Naive B cell (primary cell): ENCODE measurements at regions not wholly inside any gene's neighbourhood (a gene's known extent, or its start where the extent isn't known, plus 50 kb on each side); places are given as distances from the start of the nearest gene placed in this dataset.

ENCODE experiments used
- ATAC-seq, 2 donors: fragments of 150-1000 bp; cut with Tn5 transposase; 2 replicates each; pipeline ENCODE4 v1.10.0; 2021; ENCODE audit warnings: low read depth in 2 of 2, mild to moderate bottlenecking in 2 of 2, moderate library complexity in 2 of 2
- DNase-seq: peaks from one replicate; pipeline ENCODE4 v3.0.0; 2022
- H3K27ac Mint-ChIP-seq, 6 donors: one replicate each; pipeline ENCODE4 v1.8.0; 2020 to 2022; ENCODE audit warnings: mild to moderate bottlenecking in 6 of 6, mixed read lengths in 6 of 6, moderate library complexity in 5 of 6, inconsistent platforms in 2 of 6
- H3K27me3 Mint-ChIP-seq, 3 donors: one replicate each; pipeline ENCODE4 v1.8.0; 2021 to 2022; ENCODE audit warnings: mixed read lengths in 3 of 3, mild to moderate bottlenecking in 1 of 3
- H3K36me3 Mint-ChIP-seq, 2 donors: one replicate each; pipeline ENCODE4 v1.8.0; 2020 to 2022; ENCODE audit warnings: mixed read lengths in 2 of 2, inconsistent platforms in 1 of 2, mild to moderate bottlenecking in 1 of 2
- H3K4me1 Mint-ChIP-seq, 3 donors: one replicate each; pipeline ENCODE4 v1.8.0; 2020 to 2022; ENCODE audit warnings: mixed read lengths in 3 of 3, inconsistent platforms in 1 of 3, mild to moderate bottlenecking in 1 of 3, moderate library complexity in 1 of 3
- H3K4me3 Mint-ChIP-seq, 8 donors: one replicate each; pipeline ENCODE4 v1.8.0; 2020 to 2022; ENCODE audit warnings: mild to moderate bottlenecking in 8 of 8, mixed read lengths in 8 of 8, moderate library complexity in 8 of 8, inconsistent platforms in 2 of 8
- H3K9me3 Mint-ChIP-seq, 7 donors: one replicate each; pipeline ENCODE4 v1.8.0; 2020 to 2022; ENCODE audit warnings: mixed read lengths in 7 of 7, mild to moderate bottlenecking in 5 of 7, inconsistent platforms in 2 of 7, moderate library complexity in 1 of 7

DNA sequence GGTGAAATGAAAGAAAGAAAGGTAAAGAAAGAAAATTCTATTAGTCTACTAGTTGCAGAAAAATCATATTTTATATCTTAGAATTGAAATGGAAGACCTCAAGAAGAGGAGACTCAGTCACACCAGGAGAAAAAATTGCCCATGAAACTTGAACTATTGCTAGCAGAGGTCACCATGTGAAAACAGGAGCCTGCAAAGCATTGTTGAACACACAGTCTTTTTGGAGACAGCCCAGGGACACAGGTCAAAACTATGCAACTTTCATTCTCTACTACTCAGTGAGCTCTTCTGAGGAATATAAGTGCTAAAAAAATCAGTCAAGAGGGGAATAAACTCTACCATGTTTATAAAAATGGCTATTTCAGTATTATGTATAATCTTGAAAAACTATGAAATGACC is 89.8 kb upstream of the TENT5A start:
- DNase-seq (no peak), ATAC-seq (no peak)
- no peak overlapping the region for H3K27ac Mint-ChIP-seq
- peaks cover 0 to 3% (median 1%) of the 10 kb centered on the region in 3 donors for H3K27me3 Mint-ChIP-seq
- H3K36me3 Mint-ChIP-seq: no peaks in the 10 kb centered on the region
- no peak overlapping the region for H3K4me3 Mint-ChIP-seq
- H3K9me3 Mint-ChIP-seq: no peaks in the 10 kb centered on the region
- peaks cover 0 to 10% (median 7%) of the 10 kb centered on the region in 3 donors for H3K4me1 Mint-ChIP-seq

DNA sequence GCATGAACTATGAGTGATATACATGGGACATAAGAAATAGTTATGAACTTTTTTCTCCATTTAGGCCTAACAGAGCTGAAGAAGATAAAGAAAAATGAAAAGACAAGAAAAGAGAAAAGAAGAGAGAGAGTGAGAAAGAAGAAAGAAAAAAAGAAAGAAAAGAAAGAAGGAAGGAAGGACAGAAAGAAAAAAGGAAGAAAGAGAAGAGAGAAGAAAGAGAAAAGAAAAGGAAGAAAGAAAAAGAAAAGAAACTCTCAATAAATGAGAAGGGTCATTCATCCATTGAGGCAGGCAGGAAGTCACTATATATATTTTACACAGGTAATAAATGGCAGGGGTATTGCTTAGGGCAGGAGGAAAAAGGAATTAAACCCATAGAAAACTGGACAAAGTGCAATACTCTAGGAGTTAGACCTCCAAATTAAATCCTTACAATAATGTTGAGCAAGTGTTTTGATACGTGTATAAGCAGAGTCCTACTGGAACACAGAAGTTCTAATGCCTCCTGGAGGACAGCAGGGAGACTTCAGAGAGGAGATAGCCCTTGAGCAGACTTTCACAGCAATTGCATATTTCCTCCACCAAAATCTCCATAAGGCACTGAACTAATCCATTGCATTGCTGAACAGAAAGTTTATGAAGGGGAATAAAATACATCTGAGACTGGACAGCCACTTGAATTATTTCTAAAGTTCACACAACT is 86.4 kb upstream of the TENT5A start:
- H3K27me3 Mint-ChIP-seq: peaks cover 8 to 19% (median 12%) of the 10 kb centered on the region in 3 donors
- H3K36me3 Mint-ChIP-seq: peaks cover 0 to 13% of the 10 kb centered on the region in 2 donors
- ATAC-seq (no peak), DNase-seq (no peak)
- H3K9me3 Mint-ChIP-seq: peaks cover 2 to 11% (median 5%) of the 10 kb centered on the region in 7 donors
- peak overlapping the region in 2 of 6 donors; percentile 25 to 45 for H3K27ac Mint-ChIP-seq
- no peak overlapping the region for H3K4me3 Mint-ChIP-seq
- H3K4me1 Mint-ChIP-seq: peaks cover 0 to 7% (median 2%) of the 10 kb centered on the region in 3 donors

GRCh38 chr6:81838031-81838430 is 85.5 kb upstream of the TENT5A start:
- Mint-ChIP-seq H3K27me3 (peaks cover 8 to 19% (median 12%) of the 10 kb centered on the region in 3 donors), H3K9me3 (peaks cover 2 to 11% (median 5%) of the 10 kb centered on the region in 7 donors), H3K36me3 (peaks cover 0 to 13% of the 10 kb centered on the region in 2 donors), H3K4me3 (no peak overlapping the region), H3K4me1 (peaks cover 0 to 7% (median 2%) of the 10 kb centered on the region in 3 donors), H3K27ac (no peak overlapping the region)
- no peak for DNase-seq
- ATAC-seq: no peak

GRCh38 chr6:81834141-81834681 is 81.7 kb upstream of the TENT5A start:
- ATAC-seq (no peak), DNase-seq (no peak)
- Mint-ChIP-seq H3K4me1 (peaks cover 0 to 7% (median 2%) of the 10 kb centered on the region in 3 donors), H3K27me3 (peaks cover 8 to 19% (median 12%) of the 10 kb centered on the region in 3 donors), H3K9me3 (peaks cover 2 to 11% (median 5%) of the 10 kb centered on the region in 7 donors), H3K27ac (no peak overlapping the region), H3K4me3 (no peak overlapping the region), H3K36me3 (peaks cover 0 to 13% of the 10 kb centered on the region in 2 donors)

DNA sequence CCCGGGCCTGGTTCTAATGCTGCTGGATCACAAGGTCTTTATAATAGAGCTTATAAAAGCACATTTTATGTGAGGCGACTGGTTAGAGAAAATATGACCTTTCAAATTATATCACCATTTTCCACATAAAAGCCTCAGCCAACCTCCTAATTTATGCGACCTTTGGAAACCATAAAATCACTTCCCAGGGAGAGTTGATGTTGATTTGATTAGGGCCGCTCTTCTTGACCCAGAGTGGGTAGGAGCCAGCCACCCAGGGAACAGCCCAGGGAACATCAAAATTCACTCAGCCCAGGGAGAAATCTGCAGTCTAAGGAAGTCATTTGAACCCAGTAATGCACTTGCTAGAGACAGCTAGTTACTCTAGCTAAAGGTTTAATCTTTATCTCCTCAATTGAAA is 79.8 kb upstream of the TENT5A start:
- DNase-seq (no peak), ATAC-seq (no peak)
- Mint-ChIP-seq H3K27me3 (peaks cover 8 to 16% (median 15%) of the 10 kb centered on the region in 3 donors), H3K4me3 (no peak overlapping the region), H3K27ac (no peak overlapping the region), H3K36me3 (peaks cover 0 to 13% of the 10 kb centered on the region in 2 donors), H3K4me1 (no peaks in the 10 kb centered on the region), H3K9me3 (peaks cover 2 to 11% (median 8%) of the 10 kb centered on the region in 7 donors)

DNA sequence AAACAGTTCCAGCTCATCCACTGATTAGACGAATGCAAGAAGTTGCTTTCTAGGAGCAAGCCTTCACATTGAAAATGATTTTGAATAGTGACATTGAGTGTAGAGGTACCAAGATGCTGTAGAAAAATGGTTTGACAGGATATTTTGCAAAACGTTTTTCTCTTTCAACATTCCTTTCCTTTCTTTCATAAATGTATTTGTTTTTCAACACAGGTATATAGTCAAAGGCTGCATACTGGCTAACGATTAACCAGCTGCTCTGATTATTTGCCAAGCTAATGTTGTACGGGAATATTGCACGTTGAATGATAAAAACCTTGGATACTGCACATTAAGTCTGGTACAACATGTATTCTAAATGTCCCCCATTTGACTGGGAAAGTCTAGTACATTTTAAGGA is 78.8 kb upstream of the TENT5A start:
- H3K9me3 Mint-ChIP-seq: peaks cover 4 to 17% (median 14%) of the 10 kb centered on the region in 7 donors
- H3K4me1 Mint-ChIP-seq: no peaks in the 10 kb centered on the region
- peaks cover 7 to 16% (median 11%) of the 10 kb centered on the region in 3 donors for H3K27me3 Mint-ChIP-seq
- ATAC-seq (no peak), DNase-seq (no peak)
- H3K27ac Mint-ChIP-seq: no peak overlapping the region
- no peak overlapping the region for H3K4me3 Mint-ChIP-seq
- peaks cover 7 to 17% of the 10 kb centered on the region in 2 donors for H3K36me3 Mint-ChIP-seq

DNA sequence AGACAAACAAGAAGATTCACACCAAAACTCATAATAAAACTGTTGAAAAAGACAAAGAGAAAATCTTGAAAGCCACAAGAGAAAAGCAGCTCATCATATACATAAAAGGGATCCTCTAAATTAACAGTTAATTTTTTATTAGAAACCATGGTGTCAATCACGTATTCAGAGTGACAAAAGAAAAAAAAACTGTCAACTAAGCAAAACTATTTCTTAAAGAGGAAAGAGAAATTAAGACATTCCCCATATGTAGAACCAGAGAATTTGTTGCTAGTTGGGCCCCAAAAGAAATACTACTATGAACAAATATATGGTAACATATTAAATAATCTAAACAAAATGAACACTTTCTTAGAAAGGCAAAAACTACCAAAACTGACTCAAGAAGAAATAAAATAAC is 74.3 kb upstream of the TENT5A start:
- H3K9me3 Mint-ChIP-seq: peaks cover 0 to 18% (median 10%) of the 10 kb centered on the region in 7 donors
- H3K27ac Mint-ChIP-seq: no peak overlapping the region
- peaks cover 0 to 8% (median 3%) of the 10 kb centered on the region in 3 donors for H3K4me1 Mint-ChIP-seq
- ATAC-seq (no peak), DNase-seq (no peak)
- H3K27me3 Mint-ChIP-seq: peaks cover 0 to 6% (median 4%) of the 10 kb centered on the region in 3 donors
- no peak overlapping the region for H3K4me3 Mint-ChIP-seq
- H3K36me3 Mint-ChIP-seq: peaks cover 8% of the 10 kb centered on the region in 2 donors

GRCh38 chr6:81822568-81822967 is 70.1 kb upstream of the TENT5A start:
- Mint-ChIP-seq H3K9me3 (peaks cover 0 to 18% (median 9%) of the 10 kb centered on the region in 7 donors), H3K27me3 (peaks cover 0 to 6% (median 0%) of the 10 kb centered on the region in 3 donors), H3K27ac (peak overlapping the region in 1 of 6 donors; percentile 41), H3K4me1 (peaks cover 22 to 45% (median 37%) of the 10 kb centered on the region in 3 donors), H3K4me3 (no peak overlapping the region), H3K36me3 (peaks cover 8% of the 10 kb centered on the region in 2 donors)
- ATAC-seq (no peak), DNase-seq (no peak)

- Mint-ChIP-seq H3K4me1 (peaks cover 22 to 45% (median 37%) of the 10 kb centered on the region in 3 donors), H3K36me3 (peaks cover 3 to 5% of the 10 kb centered on the region in 2 donors), H3K4me3 (peak overlapping the region in 6 of 8 donors; percentile 32 to 69 (median 39)), H3K27ac (peak overlapping the region in 4 of 6 donors; percentile 44 to 81 (median 64)), H3K9me3 (peaks cover 0 to 11% (median 3%) of the 10 kb centered on the region in 7 donors), H3K27me3 (peaks cover 0 to 4% (median 0%) of the 10 kb centered on the region in 3 donors)
- ATAC-seq (no peak), DNase-seq (no peak)
Observed at GRCh38 chr6:81821449-81821848, 69.0 kb upstream of the TENT5A start.

DNA sequence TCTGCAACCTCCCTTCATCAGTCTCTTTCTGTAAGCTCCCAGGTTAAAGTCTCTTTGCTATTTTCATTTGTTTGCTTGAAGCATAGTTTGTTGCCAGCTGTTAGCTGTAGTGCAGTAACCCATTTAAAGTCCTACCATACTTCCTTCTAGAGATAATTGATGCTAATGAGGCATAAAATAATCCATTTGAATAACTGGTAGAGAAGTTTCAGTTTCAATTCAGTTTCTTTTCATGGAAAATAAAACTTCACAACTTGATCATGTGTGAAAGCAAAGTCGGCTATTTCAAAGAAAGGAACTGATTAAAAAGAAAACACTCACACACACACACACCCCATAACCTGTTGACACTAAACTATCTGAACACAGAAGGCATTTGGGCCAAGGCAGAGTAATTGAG is 68.5 kb upstream of the TENT5A start:
- DNase-seq: peak; percentile 27
- peak overlapping the region in 5 of 6 donors; percentile 44 to 81 (median 52) for H3K27ac Mint-ChIP-seq
- H3K36me3 Mint-ChIP-seq: peaks cover 0 to under 1% of the 10 kb centered on the region in 2 donors
- peak overlapping the region; percentile 10 to 69 (median 39) for H3K4me3 Mint-ChIP-seq
- H3K4me1 Mint-ChIP-seq: peaks cover 22 to 45% (median 37%) of the 10 kb centered on the region in 3 donors
- peak; percentile 59 to 81 for ATAC-seq
- H3K9me3 Mint-ChIP-seq: peaks cover 0 to 6% (median 0%) of the 10 kb centered on the region in 7 donors
- H3K27me3 Mint-ChIP-seq: no peaks in the 10 kb centered on the region

- peak overlapping the region in 1 of 6 donors; percentile 71 for H3K27ac Mint-ChIP-seq
- H3K36me3 Mint-ChIP-seq: no peaks in the 10 kb centered on the region
- ATAC-seq (no peak), DNase-seq (no peak)
- H3K4me3 Mint-ChIP-seq: peak overlapping the region in 6 of 8 donors; percentile 10 to 66 (median 36)
- peaks cover 22 to 45% (median 37%) of the 10 kb centered on the region in 3 donors for H3K4me1 Mint-ChIP-seq
- peaks cover 0 to under 1% (median 0%) of the 10 kb centered on the region in 7 donors for H3K9me3 Mint-ChIP-seq
- no peaks in the 10 kb centered on the region for H3K27me3 Mint-ChIP-seq
Observed at GRCh38 chr6:81820422-81820821, 67.9 kb upstream of the TENT5A start.

DNA sequence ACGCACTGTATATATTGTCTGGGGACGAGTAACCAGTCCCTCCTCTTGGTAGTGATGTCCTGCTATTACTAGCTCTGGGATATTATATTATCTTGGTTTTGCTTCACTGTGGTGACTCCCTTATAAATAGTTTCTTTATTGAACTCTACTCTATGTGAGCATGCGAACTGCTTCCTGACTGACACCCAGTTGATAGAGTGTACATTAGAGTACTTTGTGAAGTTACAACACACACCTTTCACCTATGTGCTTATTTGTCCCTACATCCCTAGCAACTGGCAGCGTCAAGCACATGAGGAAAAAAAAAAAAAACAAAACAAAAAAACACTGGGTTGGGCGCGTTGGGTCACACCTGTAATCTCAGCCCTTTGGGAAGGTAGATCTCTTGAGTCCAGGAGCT is 67.3 kb upstream of the TENT5A start:
- Mint-ChIP-seq H3K9me3 (no peaks in the 10 kb centered on the region), H3K4me3 (peak overlapping the region in 2 of 8 donors; percentile 14 to 30), H3K27me3 (peaks cover 0 to 2% (median 0%) of the 10 kb centered on the region in 3 donors), H3K27ac (peak overlapping the region in 5 of 6 donors; percentile 27 to 71 (median 50)), H3K36me3 (no peaks in the 10 kb centered on the region), H3K4me1 (peaks cover 22 to 45% (median 37%) of the 10 kb centered on the region in 3 donors)
- DNase-seq (no peak), ATAC-seq (no peak)

GRCh38 chr6:81818901-81819361 is 66.5 kb upstream of the TENT5A start:
- Mint-ChIP-seq H3K27me3 (peaks cover 0 to 3% (median 0%) of the 10 kb centered on the region in 3 donors), H3K36me3 (no peaks in the 10 kb centered on the region), H3K4me1 (peaks cover 22 to 45% (median 37%) of the 10 kb centered on the region in 3 donors), H3K27ac (peak overlapping the region in 5 of 6 donors; percentile 3 to 92 (median 13)), H3K4me3 (peak overlapping the region in 5 of 8 donors; percentile 0 to 49 (median 13)), H3K9me3 (no peaks in the 10 kb centered on the region)
- peak in 1 of 2 donors; percentile 32 for ATAC-seq
- no peak for DNase-seq
